CD4-positive, alpha-beta T cell treated with Interleukin-17A for 1 hour (primary cell): ENCODE measurements at regions not wholly inside any gene's neighbourhood (a gene's known extent, or its start where the extent isn't known, plus 50 kb on each side); places are given as distances from the start of the nearest gene placed in this dataset.

ENCODE experiments used
- DNase-seq: peaks from one replicate; pipeline ENCODE4 v3.0.0-alpha.2; 2020

- DNase-seq = no peak
Measured at GRCh38 chr15:39365873-39366272, 215.0 kb upstream of the THBS1 start.

GRCh38 chr15:39367596-39367995 is 213.3 kb upstream of the THBS1 start:
- DNase-seq = no peak

GRCh38 chr15:39369768-39370167 is 211.1 kb upstream of the THBS1 start:
- DNase-seq = no peak

- no peak for DNase-seq
Measured at GRCh38 chr15:39376371-39376909, 204.4 kb upstream of the THBS1 start.

DNA sequence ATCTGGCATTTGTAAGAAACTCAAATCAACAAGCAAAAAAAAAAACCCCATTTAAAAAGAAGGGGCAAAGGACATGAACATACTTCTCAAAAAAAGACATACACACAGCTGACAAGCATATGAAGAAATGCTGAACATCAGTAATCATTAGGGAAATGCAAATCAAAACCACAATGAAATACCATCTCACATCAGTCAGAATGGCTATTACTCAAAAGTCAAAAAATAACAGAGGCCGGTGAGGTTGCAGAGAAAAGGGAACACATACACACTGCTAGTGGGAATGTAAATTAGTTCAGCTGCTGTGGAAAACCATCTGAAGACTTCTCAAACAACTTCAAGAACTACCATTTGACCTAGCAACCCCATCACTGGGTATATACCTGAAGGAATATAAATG is 199.4 kb upstream of the THBS1 start:
- no peak for DNase-seq

DNA sequence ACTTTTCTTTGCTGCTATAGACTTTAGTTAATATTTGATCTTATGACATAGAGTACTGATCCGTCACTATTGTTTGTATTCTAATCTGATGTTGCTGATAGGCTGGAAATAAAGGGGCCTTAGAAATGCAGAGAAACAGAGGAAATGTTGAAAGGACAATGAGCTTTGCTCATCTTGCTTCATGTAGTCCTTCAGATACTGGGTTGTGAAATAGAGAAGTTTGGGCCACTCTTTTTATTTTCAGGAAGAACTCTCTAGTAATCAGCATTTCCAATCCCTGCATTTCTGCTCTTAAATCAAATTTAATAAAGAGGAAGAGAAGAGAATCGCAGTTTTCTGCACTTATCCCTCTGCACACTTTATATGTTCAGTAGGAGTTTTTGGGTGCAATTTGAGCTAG is 192.8 kb upstream of the THBS1 start:
- DNase-seq = no peak

DNA sequence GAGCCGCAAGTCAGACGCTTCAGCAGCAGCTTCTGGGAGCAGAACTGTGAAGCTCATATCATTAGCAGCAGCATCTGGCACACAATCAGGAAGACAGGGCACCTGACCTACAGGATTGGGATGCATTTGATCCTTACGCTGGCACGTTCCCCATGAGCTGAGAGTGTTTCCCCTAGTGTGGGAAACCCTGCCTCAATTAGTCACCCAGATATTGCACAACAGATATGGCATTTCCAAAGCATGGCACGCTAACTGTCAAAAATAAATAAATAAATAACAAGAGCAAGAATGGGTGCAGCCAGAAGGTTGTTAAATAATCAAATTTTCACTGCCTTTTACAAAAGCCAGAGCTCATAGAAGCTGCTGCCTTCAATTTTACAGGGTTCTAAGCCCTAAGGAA is 189.6 kb upstream of the THBS1 start:
- no peak for DNase-seq

- DNase-seq = no peak
Measured at GRCh38 chr15:39392469-39393047, 188.3 kb upstream of the THBS1 start.

DNA sequence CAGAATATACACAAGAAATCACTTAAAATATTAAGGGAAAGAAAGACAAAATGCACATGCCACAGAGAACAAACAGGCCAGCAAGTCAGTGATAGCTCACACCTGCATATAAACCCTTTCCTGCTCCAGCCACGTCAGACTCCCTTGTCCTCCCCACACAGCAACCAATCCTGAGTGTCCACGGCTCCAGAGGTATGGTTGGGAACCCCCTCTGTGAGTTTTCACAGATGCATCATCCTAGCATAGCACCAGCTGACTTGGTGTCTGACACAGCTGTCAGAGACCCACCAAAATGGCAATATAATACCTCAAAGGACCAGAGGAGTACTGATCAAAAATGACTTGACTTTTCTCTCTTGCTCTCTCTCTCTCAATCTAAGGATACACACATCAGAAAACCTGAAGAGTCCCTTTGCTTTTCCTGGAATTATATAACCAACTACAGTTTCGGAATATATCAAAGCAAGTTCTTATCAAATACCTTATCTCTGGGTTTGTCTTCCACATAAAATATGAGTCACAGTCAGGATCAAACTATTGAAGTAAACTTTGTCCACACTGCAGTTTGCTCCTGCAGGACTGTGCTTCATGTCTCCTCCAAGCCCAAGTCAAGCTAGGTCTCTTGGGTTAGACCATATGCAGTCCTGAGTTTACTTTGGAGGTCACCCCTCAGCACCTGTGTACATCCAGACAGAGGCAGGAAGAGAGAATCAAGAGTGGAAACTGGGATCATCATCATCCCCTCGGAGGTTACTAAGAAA is 187.1 kb upstream of the THBS1 start:
- no peak for DNase-seq

GRCh38 chr15:39394496-39394895 is 186.4 kb upstream of the THBS1 start:
- no peak for DNase-seq

GRCh38 chr15:39396979-39397615 is 183.8 kb upstream of the THBS1 start:
- DNase-seq = no peak

GRCh38 chr15:39397883-39398282 is 183.0 kb upstream of the THBS1 start:
- DNase-seq = no peak

DNA sequence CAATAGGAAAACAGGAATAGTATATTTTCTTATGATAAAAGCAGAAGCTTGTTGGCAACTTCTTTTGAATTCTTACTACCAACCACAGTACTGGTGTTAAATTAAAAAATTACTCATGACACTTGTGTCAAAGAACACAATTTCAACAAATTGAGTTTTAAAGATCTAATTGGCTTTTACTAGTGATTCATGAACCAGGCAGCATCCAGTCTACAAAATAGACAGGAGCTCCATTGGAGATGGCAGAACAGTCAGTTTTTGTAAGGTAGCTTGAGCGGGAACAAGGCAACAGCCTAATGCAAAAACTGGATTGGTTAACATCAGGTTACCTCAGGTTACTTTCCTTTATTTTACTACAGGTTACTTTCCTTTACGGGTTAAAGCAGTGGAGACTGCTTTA is 181.3 kb upstream of the THBS1 start:
- DNase-seq = no peak

GRCh38 chr15:39400002-39400401 is 180.9 kb upstream of the THBS1 start:
- no peak for DNase-seq

DNA sequence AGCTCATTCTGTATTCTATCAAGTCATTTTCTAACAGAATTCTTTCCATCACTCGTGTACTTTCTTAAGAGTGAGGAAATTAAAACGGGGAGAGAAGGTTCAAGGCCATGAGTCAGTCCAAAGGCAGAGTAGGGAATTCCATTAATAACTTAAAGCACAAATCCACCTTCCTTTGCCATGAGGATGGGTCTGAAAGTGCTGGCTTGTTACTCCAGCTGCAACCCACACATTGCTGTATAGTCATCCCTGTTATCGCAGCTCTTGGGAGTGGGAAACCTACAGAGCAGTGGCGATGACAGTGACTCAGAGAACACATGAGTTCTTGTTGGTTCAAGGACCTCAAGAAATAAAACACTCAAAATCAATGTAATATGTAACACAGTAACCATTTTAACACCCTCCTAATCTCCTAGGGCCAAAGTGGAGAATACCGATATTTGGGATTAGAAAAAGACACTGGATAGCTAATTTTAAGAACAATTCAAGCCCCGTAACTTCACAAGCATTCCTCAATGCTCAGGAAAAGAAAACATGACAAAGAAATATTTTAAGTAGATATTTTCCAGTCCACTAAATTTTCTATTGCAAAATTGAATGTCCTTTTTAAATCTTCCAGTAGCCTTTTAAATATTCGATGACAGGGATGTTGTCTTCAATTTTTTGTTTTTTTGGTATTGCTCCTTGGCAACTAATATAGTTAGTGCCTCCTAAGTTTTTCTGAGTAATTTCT is 179.9 kb upstream of the THBS1 start:
- DNase-seq = no peak

DNA sequence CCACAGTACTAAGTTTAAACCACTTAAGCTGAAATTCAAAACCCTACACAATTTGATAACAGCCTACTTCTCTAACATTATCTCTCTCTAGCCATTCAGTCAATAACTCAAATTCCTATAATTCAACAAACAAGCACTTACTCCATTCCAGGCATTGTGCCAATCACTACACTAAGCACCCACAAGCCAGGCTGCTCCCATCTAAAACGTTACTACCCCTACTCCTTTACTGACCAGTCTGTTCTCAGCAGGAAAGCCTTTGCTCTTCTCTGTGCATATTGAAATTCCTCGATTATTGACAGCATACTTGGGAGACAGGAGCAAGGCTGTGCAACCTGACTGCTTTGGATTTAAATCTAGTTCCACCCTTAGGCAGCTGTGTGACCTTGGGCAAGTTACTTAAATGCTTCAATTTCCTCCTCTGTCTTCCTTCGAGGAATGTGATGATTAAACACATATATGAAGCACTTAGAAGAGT is 177.2 kb upstream of the THBS1 start:
- DNase-seq = no peak

GRCh38 chr15:39404767-39405181 is 176.1 kb upstream of the THBS1 start:
- no peak for DNase-seq

DNA sequence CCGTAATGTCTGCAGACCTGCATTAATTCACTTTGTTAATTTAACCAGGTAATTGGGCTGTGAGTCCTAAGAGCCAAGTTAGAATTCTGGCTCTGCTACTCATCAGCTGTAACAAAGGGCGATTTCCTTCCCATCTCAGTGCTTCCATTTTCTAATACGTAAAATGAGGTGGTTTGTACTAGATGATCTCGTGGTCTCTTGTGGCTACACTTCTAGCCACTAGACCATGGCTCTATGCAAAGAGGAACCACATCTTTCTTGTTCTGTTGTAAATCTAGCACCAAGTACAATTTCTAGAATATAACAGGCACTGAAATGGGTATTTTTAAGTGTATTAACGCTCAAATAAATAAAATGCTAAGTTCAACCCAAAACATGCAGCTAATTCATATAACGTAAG is 174.4 kb upstream of the THBS1 start:
- DNase-seq = no peak

DNA sequence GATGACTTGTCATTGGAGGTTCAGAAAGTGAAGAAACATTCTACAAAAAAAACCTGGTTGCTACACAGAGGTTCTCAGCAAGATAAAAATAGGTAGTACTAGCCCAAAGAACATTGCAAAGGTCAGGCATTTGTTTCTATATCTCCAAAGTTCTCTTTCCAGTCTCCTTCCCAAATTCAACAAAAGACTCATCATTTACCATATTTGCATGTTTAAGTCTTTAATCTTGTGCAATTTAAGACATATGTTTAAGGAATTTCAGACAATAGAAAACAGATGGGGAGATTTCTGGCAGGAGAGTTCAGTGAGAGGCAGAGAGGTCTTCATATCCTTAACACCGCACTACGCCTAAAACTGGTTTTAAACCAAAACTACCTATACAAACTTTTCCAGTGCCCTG is 173.8 kb upstream of the THBS1 start:
- no peak for DNase-seq

DNA sequence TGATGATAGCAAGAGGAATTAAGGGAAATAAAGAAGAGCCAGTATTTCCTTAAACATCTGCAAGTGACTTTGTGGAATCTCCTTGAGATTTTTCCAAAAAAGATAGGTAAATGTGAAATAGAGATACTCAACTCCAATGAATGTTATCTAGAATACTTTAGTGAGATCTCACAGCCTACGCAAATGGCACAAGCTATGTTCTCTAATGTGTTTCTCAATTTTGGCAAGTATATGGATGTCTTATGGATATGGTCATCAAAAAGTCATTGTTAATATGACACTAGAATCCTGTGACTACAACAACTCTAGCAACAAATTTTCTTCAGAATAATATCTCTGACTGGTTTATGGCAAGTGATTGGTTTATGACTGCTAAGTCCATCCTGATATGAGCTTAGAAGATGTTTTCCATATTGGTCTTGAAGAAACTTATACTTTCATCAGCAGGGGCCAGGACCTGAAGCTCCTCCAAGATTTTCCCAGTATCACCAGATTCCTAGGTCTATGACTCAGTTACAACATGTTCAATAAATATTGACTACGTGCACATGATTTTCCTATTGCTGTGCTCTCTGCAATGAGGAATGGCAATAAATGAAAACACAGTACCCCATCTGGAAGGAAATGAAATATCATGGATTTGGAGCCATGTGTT is 170.9 kb upstream of the THBS1 start:
- DNase-seq = no peak

- DNase-seq = no peak
Measured at GRCh38 chr15:39411102-39411989, 169.5 kb upstream of the THBS1 start.

DNA sequence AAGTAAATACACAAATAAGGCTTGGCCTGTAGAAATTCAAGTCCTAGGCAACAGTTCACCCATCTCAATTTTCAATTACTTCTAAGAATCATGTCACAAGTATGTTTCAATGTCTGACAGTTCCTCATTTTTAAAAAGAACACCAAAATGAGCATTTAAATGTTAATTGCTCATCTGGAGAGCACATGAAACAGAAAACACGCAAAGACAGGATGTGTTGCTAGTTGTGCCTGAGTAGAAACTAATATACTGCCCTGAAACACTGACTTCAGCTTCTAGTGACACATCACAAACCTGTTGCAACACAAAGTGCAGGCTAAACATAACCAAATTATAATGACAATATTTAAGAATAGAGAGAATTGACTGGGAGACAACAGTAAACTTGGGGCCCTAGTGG is 167.3 kb upstream of the THBS1 start:
- no peak for DNase-seq
